Left ventricle myocardium inferior (tissue), 1 donor: ENCODE measurements at regions not wholly inside any gene's neighbourhood (a gene's known extent, or its start where the extent isn't known, plus 50 kb on each side); places are given as distances from the start of the nearest gene placed in this dataset.

Source experiments
- DNase-seq: peaks from one replicate; pipeline ENCODE4 v3.0.0-alpha.2; 2020
- H3K27ac ChIP-seq: fragments of 200-600 bp; replicated peaks from 2 replicates; pipeline ENCODE4 v1.8.0; 2021
- H3K27me3 ChIP-seq: fragments of 200-600 bp; 2 replicates; pipeline ENCODE4 v1.8.0; 2021; ENCODE audit warnings: low read depth
- H3K36me3 ChIP-seq: fragments of 200-600 bp; 2 replicates; pipeline ENCODE4 v1.8.0; 2021
- H3K4me1 ChIP-seq: fragments of 200-600 bp; 2 replicates; pipeline ENCODE4 v1.8.0; 2021
- H3K4me3 ChIP-seq: fragments of 200-600 bp; 2 replicates; pipeline ENCODE4 v1.8.0; 2021; ENCODE audit warnings: mild to moderate bottlenecking, moderate library complexity
- H3K9me3 ChIP-seq: fragments of 200-600 bp; replicated peaks from 2 replicates; pipeline ENCODE4 v1.8.0; 2021
- intact Hi-C: fragments of 100-400 bp; cut with micrococcal nuclease; formaldehyde crosslinking; loops from one replicate; pipeline ENCODE4 v1.11.0; 2022
- TF ChIP-seq, protein P1 (sequence below): fragments of 200-600 bp; IDR thresholded peaks from 2 replicates; pipeline ENCODE4 v1.8.0; 2021; ENCODE audit warnings: antibody characterized with exemption, mild to moderate bottlenecking, borderline replicate concordance
- donor health status: DM: no; HTN: yes; CAD: no; lungs with severe emphysema.

- Histone ChIP-seq H3K27me3 (peaks cover 85% of the 10 kb centered on the region), H3K9me3 (no peaks in the 10 kb centered on the region)
- intact Hi-C loops = no loop called here
Measured at GRCh38 chr17:74049167-74049966, 154.1 kb upstream of the RPL38 start.

GRCh38 chr17:74049967-74050458 is 153.5 kb upstream of the RPL38 start:
- intact Hi-C loops = no loop called here
- H3K4me3 ChIP-seq = no peak overlapping the region
- H3K27me3 ChIP-seq = peaks cover 86% of the 10 kb centered on the region

More at GRCh38 chr17:74049167-74049966, 154.1 kb upstream of the RPL38 start:
- no peak overlapping the region for H3K4me3 ChIP-seq
- H3K27ac ChIP-seq = no peak overlapping the region
- no peaks in the 10 kb centered on the region for H3K36me3 ChIP-seq
- DNase-seq = no peak
- H3K4me1 ChIP-seq = no peaks in the 10 kb centered on the region
- TF ChIP-seq, protein P1, sequence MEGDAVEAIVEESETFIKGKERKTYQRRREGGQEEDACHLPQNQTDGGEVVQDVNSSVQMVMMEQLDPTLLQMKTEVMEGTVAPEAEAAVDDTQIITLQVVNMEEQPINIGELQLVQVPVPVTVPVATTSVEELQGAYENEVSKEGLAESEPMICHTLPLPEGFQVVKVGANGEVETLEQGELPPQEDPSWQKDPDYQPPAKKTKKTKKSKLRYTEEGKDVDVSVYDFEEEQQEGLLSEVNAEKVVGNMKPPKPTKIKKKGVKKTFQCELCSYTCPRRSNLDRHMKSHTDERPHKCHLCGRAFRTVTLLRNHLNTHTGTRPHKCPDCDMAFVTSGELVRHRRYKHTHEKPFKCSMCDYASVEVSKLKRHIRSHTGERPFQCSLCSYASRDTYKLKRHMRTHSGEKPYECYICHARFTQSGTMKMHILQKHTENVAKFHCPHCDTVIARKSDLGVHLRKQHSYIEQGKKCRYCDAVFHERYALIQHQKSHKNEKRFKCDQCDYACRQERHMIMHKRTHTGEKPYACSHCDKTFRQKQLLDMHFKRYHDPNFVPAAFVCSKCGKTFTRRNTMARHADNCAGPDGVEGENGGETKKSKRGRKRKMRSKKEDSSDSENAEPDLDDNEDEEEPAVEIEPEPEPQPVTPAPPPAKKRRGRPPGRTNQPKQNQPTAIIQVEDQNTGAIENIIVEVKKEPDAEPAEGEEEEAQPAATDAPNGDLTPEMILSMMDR = no peak

GRCh38 chr17:74051348-74051747 is 152.1 kb upstream of the RPL38 start:
- Histone ChIP-seq H3K4me1 (no peaks in the 10 kb centered on the region), H3K27me3 (peaks cover 88% of the 10 kb centered on the region), H3K27ac (no peak overlapping the region), H3K4me3 (no peak overlapping the region), H3K36me3 (no peaks in the 10 kb centered on the region), H3K9me3 (no peaks in the 10 kb centered on the region)
- intact Hi-C loops = no loop called here
- TF ChIP-seq, protein P1 = no peak
- no peak for DNase-seq

More at GRCh38 chr17:74049967-74050458, 153.5 kb upstream of the RPL38 start:
- Histone ChIP-seq H3K9me3 (no peaks in the 10 kb centered on the region), H3K4me1 (no peaks in the 10 kb centered on the region), H3K36me3 (no peaks in the 10 kb centered on the region), H3K27ac (no peak overlapping the region)
- TF ChIP-seq, protein P1 = no peak
- no peak for DNase-seq

DNA sequence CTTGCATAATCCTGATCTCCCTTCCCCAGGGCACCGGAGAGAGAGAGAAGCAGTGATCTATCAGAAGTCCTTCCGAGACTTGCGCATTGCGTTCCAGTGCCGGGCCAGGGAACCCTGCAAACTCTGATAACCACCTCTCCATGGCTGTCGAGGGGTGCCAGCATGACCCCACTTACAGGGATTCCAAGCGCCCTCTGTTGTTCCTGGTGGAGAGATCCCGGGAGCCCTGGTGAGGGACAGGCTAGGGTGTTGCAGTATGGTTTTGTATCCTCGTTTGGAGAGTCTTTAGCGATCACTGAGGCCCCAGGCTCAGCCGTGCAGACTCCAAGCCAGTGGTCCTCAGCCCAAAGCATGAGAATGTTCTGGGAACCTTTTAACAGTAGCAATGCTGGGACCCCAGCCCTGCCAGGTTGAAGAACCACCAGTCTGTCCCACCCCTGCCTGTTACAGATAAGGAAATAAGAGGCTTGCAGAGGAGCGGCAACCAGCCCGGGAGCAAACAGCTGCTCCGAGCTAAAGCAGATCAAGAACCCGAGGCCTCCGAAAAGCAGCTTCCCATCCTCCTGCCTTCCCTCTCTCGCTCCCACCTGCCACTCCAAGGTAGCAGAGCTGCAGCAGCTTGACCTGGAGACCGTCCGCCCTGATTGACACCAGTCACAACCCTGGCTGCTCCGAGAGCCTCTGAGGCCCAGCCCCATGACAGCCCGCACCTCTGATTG is 150.3 kb upstream of the RPL38 start:
- TF ChIP-seq, protein P1 = no peak
- Histone ChIP-seq H3K27me3 (peaks cover 100% of the 10 kb centered on the region), H3K4me3 (no peak overlapping the region), H3K36me3 (no peaks in the 10 kb centered on the region), H3K4me1 (no peaks in the 10 kb centered on the region), H3K9me3 (no peaks in the 10 kb centered on the region), H3K27ac (no peak overlapping the region)
- DNase-seq = no peak
- intact Hi-C loops = no loop called here

DNA sequence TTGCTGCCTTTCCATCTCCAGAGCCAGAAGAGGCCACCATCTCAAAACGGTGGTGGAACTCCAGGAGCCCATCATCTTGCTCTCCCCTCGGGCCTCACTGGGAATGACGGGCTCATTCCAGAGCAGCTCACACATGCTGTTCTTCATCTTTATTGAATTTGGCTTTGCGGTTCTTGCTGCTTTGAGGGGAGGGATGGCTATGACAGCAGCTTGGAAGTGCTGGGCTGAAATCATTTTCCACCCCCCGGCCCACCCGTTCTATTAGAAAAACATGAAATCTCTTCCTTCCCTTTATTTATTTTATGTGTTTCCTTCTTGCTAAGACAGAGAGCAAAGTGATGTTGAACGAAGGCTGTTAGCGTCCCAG is 149.8 kb upstream of the RPL38 start:
- intact Hi-C loops = no loop called here
- peaks cover 100% of the 10 kb centered on the region for H3K27me3 ChIP-seq
- H3K4me3 ChIP-seq = no peak overlapping the region
- H3K4me1 ChIP-seq = no peaks in the 10 kb centered on the region
- TF ChIP-seq, protein P1 = no peak
- H3K27ac ChIP-seq = no peak overlapping the region
- no peak for DNase-seq
- H3K9me3 ChIP-seq = no peaks in the 10 kb centered on the region
- H3K36me3 ChIP-seq = no peaks in the 10 kb centered on the region
